ENCODE measurements at regions not wholly inside any gene's neighbourhood (a gene's known extent, or its start where the extent isn't known, plus 50 kb on each side); places are given as distances from the start of the nearest gene placed in this dataset.

DNA sequence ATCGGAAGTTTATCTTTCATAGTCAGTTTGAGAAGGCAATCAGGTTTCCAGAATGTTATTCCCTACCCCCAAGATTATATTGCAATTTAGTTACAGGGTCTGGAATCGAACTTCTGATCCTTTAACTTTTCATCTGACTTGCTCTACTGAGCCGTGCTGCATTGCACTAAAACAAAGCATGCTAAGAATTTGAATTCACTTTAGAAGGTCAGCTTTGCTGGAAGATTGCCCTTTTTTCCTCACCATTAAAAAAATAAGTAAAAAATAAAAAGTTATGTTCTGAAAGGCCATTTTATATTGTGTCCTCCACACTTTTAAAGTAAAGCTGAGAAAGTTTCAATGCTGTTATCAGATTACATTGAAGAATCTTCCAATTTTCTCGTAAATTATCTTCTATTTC, 388.8 kb upstream of the PHF14 start:
- Histone ChIP-seq H3K9ac (ENCODE audit: low read depth, low read length) (no peak overlapping the region), H3K27ac (ENCODE audit: low read depth, low read length) (no peak overlapping the region), H3K36me3 (ENCODE audit: insufficient read depth, low read length) (no peaks in the 10 kb centered on the region), H3K27me3 (ENCODE audit: insufficient read depth, low read length) (no peaks in the 10 kb centered on the region), H3K4me3 (ENCODE audit: low read length) (no peak overlapping the region), H3K4me1 (ENCODE audit: insufficient read depth, low read length) (no peaks in the 10 kb centered on the region), H3K9me3 (ENCODE audit: insufficient read depth, low read depth, low read length) (no peaks in the 10 kb centered on the region)
- 94% methylated on average over 4 of the region's 4 CpGs for WGBS

DNA sequence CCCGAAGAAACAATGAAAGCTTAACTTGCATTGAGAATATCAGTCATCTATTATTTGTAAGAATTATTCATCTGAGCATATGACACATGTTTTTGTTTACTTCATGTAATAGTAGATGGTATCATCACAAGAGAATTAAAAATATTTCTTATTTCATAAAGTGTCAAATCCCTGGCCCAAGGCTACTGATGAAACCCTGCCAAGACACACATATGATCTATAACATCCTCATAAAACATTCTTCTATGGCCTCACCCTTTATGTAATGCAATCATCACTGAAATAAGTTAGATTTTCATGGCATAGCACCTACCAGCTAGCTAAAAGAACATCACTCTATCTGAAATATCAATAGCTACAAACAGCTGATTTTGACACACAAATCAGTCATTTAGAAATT, 385.6 kb upstream of the PHF14 start:
- no peaks in the 10 kb centered on the region for H3K36me3 ChIP-seq (ENCODE audit: insufficient read depth, low read length)
- H3K9ac ChIP-seq (ENCODE audit: low read depth, low read length): no peak overlapping the region
- no peaks in the 10 kb centered on the region for H3K9me3 ChIP-seq (ENCODE audit: insufficient read depth, low read depth, low read length)
- no peaks in the 10 kb centered on the region for H3K4me1 ChIP-seq (ENCODE audit: insufficient read depth, low read length)
- WGBS: no CpG with 5 or more reads among the region's 1 CpG
- no peak overlapping the region for H3K4me3 ChIP-seq (ENCODE audit: low read length)
- H3K27ac ChIP-seq (ENCODE audit: low read depth, low read length): no peak overlapping the region
- no peaks in the 10 kb centered on the region for H3K27me3 ChIP-seq (ENCODE audit: insufficient read depth, low read length)

DNA sequence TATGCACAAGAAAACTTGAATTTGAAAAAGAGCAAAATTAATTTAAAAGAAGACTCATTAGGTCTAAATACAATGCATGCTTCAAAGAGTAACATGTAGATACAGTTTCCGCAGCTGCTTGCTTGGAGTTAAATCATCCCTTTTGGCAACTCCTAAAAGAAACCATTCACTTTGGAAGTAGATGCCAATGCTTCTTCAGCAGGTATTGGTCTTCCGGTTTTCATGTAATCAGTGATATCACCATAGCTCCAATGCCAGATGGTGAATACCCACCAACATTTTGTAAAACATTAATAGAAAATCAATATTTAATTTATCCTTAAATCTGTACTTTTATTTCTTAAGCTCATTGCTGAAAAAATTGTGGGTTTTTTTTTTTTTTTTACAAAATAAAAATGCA, 381.1 kb upstream of the PHF14 start:
- no peak overlapping the region for H3K27ac ChIP-seq (ENCODE audit: low read depth, low read length)
- no peaks in the 10 kb centered on the region for H3K9me3 ChIP-seq (ENCODE audit: insufficient read depth, low read depth, low read length)
- H3K9ac ChIP-seq (ENCODE audit: low read depth, low read length): no peak overlapping the region
- no peaks in the 10 kb centered on the region for H3K36me3 ChIP-seq (ENCODE audit: insufficient read depth, low read length)
- no peak overlapping the region for H3K4me3 ChIP-seq (ENCODE audit: low read length)
- H3K27me3 ChIP-seq (ENCODE audit: insufficient read depth, low read length): no peaks in the 10 kb centered on the region
- 95% methylated on average over 2 of the region's 2 CpGs for WGBS
- H3K4me1 ChIP-seq (ENCODE audit: insufficient read depth, low read length): no peaks in the 10 kb centered on the region

DNA sequence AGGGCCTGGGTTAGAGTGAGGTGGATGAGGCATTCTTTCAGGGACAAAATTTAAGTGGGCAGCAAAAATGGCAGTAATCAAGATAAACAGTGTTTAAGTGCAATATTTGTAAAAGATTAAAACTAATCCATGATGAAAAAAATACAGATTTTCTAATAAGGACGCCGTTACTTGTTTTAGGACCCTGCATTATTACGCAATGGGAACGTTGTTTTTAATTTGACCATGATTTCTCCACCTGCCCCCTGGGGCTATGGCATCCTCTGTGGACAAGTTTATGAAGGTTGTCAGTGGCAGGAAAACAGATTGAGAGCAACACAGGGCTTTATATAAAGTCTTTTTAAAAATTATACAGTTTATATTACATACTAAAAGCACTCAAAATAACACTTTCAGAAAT, 380.6 kb upstream of the PHF14 start:
- H3K27ac ChIP-seq (ENCODE audit: low read depth, low read length): no peak overlapping the region
- H3K36me3 ChIP-seq (ENCODE audit: insufficient read depth, low read length): no peaks in the 10 kb centered on the region
- H3K9me3 ChIP-seq (ENCODE audit: insufficient read depth, low read depth, low read length): no peaks in the 10 kb centered on the region
- H3K9ac ChIP-seq (ENCODE audit: low read depth, low read length): no peak overlapping the region
- no peaks in the 10 kb centered on the region for H3K4me1 ChIP-seq (ENCODE audit: insufficient read depth, low read length)
- no peak overlapping the region for H3K4me3 ChIP-seq (ENCODE audit: low read length)
- WGBS: 95% methylated on average over 4 of the region's 4 CpGs
- H3K27me3 ChIP-seq (ENCODE audit: insufficient read depth, low read length): no peaks in the 10 kb centered on the region

DNA sequence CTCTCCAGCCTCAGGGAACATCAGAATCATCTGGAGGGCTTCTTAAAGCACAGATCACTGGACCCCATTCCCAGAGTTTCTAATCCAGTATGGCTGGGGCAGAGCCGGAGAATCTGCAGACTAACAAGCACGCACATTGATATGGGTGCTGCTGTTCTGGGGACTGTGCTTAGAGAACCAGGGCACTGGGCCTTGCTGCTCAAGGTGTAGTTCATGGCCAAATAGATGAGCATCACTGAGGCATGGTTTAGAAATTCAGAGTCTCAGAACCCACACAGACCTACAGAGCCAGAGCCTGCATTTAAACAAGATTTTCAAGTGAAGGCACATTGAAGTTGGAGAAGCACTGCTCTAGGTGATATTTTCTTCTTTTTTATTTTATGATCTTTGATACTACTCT, 376.8 kb upstream of the PHF14 start:
- Histone ChIP-seq H3K27me3 (ENCODE audit: insufficient read depth, low read length) (no peaks in the 10 kb centered on the region), H3K36me3 (ENCODE audit: insufficient read depth, low read length) (no peaks in the 10 kb centered on the region), H3K9ac (ENCODE audit: low read depth, low read length) (no peak overlapping the region), H3K4me3 (ENCODE audit: low read length) (no peak overlapping the region), H3K27ac (ENCODE audit: low read depth, low read length) (no peak overlapping the region), H3K9me3 (ENCODE audit: insufficient read depth, low read depth, low read length) (no peaks in the 10 kb centered on the region), H3K4me1 (ENCODE audit: insufficient read depth, low read length) (no peaks in the 10 kb centered on the region)
- 88% methylated on average over 2 of the region's 2 CpGs for WGBS

DNA sequence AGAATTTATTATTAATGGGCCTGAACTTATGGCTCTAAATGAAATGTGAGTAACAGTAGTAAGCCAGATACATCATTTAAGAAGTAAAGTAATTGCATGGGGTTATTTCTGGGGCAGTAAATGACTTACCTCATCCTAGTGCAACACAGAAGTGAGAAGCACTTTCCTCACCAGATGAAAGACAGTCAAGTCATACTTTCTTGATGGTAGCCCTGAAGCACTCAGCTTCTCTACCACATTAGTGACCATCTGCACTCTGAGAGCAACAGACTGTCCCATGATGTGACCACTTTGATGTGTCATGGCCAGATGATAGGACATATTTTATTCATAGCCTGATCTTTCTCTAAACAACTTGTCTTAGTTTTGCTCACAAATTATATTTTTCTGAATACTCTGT, 369.5 kb upstream of the PHF14 start:
- no peaks in the 10 kb centered on the region for H3K27me3 ChIP-seq (ENCODE audit: insufficient read depth, low read length)
- H3K9me3 ChIP-seq (ENCODE audit: insufficient read depth, low read depth, low read length): no peaks in the 10 kb centered on the region
- H3K4me1 ChIP-seq (ENCODE audit: insufficient read depth, low read length): no peaks in the 10 kb centered on the region
- H3K4me3 ChIP-seq (ENCODE audit: low read length): no peak overlapping the region
- H3K9ac ChIP-seq (ENCODE audit: low read depth, low read length): no peak overlapping the region
- H3K36me3 ChIP-seq (ENCODE audit: insufficient read depth, low read length): no peaks in the 10 kb centered on the region
- H3K27ac ChIP-seq (ENCODE audit: low read depth, low read length): no peak overlapping the region

DNA sequence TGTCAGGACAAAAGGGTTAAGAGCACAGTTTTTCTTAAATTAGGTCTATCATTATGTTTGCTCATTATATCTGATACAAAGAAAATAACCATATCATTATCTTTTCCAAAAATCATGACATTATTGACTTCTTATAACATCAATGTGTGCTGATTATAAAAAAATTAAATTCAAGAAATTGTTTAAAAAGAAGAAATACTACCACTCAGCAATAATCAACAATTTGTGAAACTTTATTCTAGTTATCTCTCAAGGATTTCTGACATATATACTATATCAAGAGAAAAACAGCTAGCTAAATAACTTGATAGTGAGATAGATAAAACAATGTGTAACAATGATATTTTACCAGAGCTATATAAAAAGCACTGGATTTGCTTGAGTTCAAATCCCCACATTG, 360.7 kb upstream of the PHF14 start:
- H3K27ac ChIP-seq (ENCODE audit: low read depth, low read length): no peak overlapping the region
- no peak overlapping the region for H3K9ac ChIP-seq (ENCODE audit: low read depth, low read length)
- no peaks in the 10 kb centered on the region for H3K4me1 ChIP-seq (ENCODE audit: insufficient read depth, low read length)
- peaks cover 5% of the 10 kb centered on the region; the same call in 1 of the 2 replicates for H3K9me3 ChIP-seq (ENCODE audit: insufficient read depth, low read depth, low read length)
- no peak overlapping the region for H3K4me3 ChIP-seq (ENCODE audit: low read length)
- H3K27me3 ChIP-seq (ENCODE audit: insufficient read depth, low read length): no peaks in the 10 kb centered on the region
- H3K36me3 ChIP-seq (ENCODE audit: insufficient read depth, low read length): no peaks in the 10 kb centered on the region

DNA sequence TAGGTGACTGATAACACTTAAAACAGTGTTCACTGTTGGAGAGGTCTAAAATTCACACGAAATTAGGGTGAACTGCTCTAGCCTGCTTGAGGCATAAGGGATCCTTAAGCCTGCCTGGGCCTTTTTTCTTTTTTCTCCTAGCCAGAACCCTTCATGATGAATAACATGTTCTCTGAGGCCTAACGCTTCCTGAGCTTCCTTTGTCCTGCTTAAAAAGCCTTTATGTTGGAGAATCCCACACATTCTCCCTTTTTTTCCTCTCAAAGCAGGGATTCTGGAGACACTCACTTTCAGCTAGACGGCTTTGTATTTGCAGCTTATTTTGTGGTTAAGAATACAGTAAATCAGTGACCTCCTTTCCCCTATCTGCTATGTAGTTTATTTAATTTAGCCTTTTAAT, 354.7 kb upstream of the PHF14 start:
- WGBS: 32% methylated on average over 2 of the region's 3 CpGs
- Histone ChIP-seq H3K9ac (ENCODE audit: low read depth, low read length) (peak overlapping the region; percentile 48; the same call in 1 of the 2 replicates), H3K36me3 (ENCODE audit: insufficient read depth, low read length) (no peaks in the 10 kb centered on the region), H3K9me3 (ENCODE audit: insufficient read depth, low read depth, low read length) (peaks cover 5% of the 10 kb centered on the region; the same call in 1 of the 2 replicates), H3K27ac (ENCODE audit: low read depth, low read length) (peak overlapping the region; percentile 66), H3K4me3 (ENCODE audit: low read length) (no peak overlapping the region), H3K27me3 (ENCODE audit: insufficient read depth, low read length) (no peaks in the 10 kb centered on the region), H3K4me1 (ENCODE audit: insufficient read depth, low read length) (peaks cover 19% of the 10 kb centered on the region)

DNA sequence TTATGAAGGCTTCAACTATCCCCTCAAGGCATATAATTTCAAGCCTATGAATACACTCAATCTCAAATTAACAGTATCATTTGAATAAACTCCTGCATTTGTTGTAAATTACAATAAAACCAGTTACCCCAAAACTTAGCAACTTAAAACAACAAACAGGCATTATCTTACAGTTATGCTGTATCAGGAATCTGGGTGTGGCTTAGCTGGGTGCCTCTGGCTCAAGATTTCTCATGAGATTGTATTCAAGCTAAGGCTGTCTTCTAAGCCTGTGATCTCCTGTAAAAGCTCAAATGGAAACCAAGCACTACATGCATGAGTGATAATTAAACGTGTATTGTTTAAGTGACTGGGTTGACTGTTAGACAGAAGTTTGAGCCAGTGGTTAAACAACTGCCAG, 341.0 kb upstream of the PHF14 start:
- no peak overlapping the region for H3K9ac ChIP-seq (ENCODE audit: low read depth, low read length)
- no peak overlapping the region for H3K27ac ChIP-seq (ENCODE audit: low read depth, low read length)
- 92% methylated on average over 1 of the region's 1 CpG for WGBS
- no peaks in the 10 kb centered on the region for H3K4me1 ChIP-seq (ENCODE audit: insufficient read depth, low read length)
- H3K9me3 ChIP-seq (ENCODE audit: insufficient read depth, low read depth, low read length): no peaks in the 10 kb centered on the region
- no peaks in the 10 kb centered on the region for H3K36me3 ChIP-seq (ENCODE audit: insufficient read depth, low read length)
- no peak overlapping the region for H3K4me3 ChIP-seq (ENCODE audit: low read length)
- no peaks in the 10 kb centered on the region for H3K27me3 ChIP-seq (ENCODE audit: insufficient read depth, low read length)

DNA sequence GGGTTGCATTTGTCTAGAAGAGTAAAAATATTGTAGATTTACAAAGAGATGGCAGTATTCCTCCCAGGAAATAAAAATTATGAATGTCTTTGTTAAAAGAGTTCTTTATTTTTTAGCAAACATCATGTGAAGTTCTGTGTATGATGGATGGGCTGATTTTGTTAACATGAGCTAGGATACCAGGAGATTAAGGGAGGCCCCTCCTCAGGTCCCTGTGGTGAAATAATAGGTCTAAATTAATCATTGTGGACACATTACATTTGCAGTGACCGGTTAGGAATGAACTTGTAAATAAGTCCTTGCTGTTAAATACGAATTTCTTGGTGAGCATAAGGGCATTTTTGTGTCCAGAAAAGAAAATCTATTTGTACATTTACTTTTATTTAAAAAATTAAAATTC, 339.4 kb upstream of the PHF14 start:
- H3K4me1 ChIP-seq (ENCODE audit: insufficient read depth, low read length): no peaks in the 10 kb centered on the region
- 88% methylated on average over 2 of the region's 2 CpGs for WGBS

DNA sequence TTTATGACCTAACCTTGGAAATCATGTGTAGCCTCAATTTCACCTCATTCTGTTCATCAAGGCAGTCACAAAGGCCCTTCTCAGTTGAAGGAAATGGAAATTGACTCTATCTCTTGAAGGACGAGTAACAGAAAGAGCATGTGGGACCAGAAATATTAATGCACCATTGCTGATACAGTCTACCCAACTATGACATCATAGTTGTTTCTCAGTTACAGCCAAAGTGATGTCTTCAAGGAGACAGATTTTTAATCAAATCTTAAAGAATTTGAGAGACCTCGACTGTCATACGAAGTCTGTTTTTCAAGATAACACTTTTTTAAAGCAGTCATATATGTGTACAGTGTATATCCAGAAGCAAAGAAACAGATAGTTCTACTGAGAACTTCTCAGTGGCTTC, 335.7 kb upstream of the PHF14 start:
- WGBS: 85% methylated on average over 3 of the region's 3 CpGs
- Histone ChIP-seq H3K27ac (ENCODE audit: low read depth, low read length) (no peak overlapping the region), H3K9ac (ENCODE audit: low read depth, low read length) (no peak overlapping the region), H3K4me1 (ENCODE audit: insufficient read depth, low read length) (no peaks in the 10 kb centered on the region), H3K4me3 (ENCODE audit: low read length) (no peak overlapping the region), H3K27me3 (ENCODE audit: insufficient read depth, low read length) (no peaks in the 10 kb centered on the region), H3K9me3 (ENCODE audit: insufficient read depth, low read depth, low read length) (no peaks in the 10 kb centered on the region), H3K36me3 (ENCODE audit: insufficient read depth, low read length) (no peaks in the 10 kb centered on the region)

More for the DNA sequence above, 339.4 kb upstream of the PHF14 start:
- Histone ChIP-seq H3K9me3 (ENCODE audit: insufficient read depth, low read depth, low read length) (no peaks in the 10 kb centered on the region), H3K9ac (ENCODE audit: low read depth, low read length) (no peak overlapping the region), H3K36me3 (ENCODE audit: insufficient read depth, low read length) (no peaks in the 10 kb centered on the region), H3K4me3 (ENCODE audit: low read length) (no peak overlapping the region), H3K27me3 (ENCODE audit: insufficient read depth, low read length) (no peaks in the 10 kb centered on the region), H3K27ac (ENCODE audit: low read depth, low read length) (no peak overlapping the region)

DNA sequence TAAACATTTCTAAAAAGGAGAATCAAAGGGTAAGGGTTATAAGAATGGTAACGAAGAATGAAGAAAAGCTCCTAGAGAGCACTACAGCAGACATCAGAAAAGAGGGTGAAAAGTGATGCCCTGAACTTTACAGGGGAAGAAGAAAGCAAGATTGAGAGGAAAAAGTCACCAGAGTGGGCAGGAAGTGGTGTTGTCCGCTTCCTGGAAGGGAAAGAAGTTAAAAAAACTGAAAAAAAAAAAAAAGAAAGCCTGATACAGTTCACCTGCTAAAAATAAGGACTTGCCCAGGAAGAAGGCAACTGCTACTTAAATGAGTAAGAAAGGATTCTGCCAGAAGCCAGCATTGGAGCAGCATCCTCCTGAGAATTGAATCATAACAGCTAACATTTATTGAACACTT, 330.1 kb upstream of the PHF14 start:
- Histone ChIP-seq H3K27ac (ENCODE audit: low read depth, low read length) (no peak overlapping the region), H3K9me3 (ENCODE audit: insufficient read depth, low read depth, low read length) (no peaks in the 10 kb centered on the region), H3K9ac (ENCODE audit: low read depth, low read length) (no peak overlapping the region), H3K4me1 (ENCODE audit: insufficient read depth, low read length) (no peaks in the 10 kb centered on the region), H3K36me3 (ENCODE audit: insufficient read depth, low read length) (no peaks in the 10 kb centered on the region), H3K4me3 (ENCODE audit: low read length) (no peak overlapping the region), H3K27me3 (ENCODE audit: insufficient read depth, low read length) (no peaks in the 10 kb centered on the region)
- 98% methylated on average over 2 of the region's 2 CpGs for WGBS
